ENCODE measurements at regions not wholly inside any gene's neighbourhood (a gene's known extent, or its start where the extent isn't known, plus 50 kb on each side); places are given as distances from the start of the nearest gene placed in this dataset.

DNA sequence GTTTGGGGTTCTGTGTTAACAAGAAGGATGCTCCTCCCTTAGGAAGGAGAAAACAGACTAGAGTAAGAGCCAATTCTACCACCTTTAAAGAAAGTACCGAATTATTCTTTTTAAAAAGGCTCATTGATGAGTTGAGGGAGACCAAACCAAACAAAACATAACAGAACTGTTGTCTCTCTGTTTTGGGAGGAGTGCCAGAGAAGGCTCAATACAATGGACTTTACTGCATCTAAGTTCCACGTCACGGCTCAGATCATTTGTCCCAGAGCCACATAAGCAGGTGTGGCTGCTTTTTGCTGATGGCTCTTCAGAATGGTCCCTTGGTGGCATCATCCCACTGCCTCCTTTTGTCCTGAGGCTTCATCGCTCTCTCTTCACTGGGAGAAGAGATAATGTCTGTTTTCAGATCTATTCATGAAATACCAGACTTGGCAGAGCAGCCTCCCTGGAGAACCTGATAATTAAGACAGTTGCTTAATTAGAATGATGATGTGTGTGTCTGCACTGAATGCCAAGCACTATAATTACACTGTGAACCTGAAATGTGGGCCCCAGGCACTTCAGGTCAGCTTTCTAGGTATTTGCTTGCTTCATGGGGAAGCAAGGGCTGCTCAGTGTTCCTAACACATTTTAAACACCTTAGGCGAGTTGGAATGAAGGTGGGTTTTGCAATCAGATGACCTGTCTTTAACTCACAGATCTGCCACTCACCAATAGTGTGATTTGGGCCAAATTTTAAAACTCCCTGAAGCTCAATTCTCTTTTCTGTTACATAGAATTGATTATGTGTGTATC, 335.2 kb upstream of the MCTP2 start:
- no peak for FAIRE-seq
- peak in 1 of 2 donors; percentile 12 for DNase-seq (ENCODE audit: low spot score in 2 of 2)

DNA sequence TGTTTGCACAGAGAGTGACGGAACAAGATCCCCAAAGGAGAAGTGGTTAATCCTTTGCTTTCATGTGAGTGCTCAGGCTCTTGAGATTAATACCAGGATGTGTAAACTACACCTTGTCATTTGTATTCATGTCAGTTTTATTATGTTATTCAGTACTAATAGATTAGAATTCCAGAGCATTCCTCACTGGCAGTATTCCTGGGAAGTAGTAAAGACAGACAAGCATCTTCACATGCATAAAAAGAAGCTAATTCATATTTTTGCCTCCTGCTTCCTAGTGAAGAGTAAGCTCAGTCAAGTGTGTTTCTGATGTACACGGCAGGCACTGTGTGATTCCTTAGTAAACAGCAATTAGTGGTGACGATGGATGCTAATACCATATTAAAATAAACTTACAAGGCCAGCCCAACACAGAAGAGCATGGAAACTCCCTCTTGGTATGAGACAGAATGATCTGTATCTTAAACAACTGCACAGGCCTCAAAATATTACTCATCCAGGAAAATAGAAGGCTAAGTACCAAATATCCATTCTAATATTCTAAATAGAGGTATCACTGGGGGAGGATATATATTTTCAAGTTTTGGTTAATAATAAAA, 336.8 kb upstream of the MCTP2 start:
- FAIRE-seq = no peak
- no peak for DNase-seq (ENCODE audit: low spot score in 2 of 2)

DNA sequence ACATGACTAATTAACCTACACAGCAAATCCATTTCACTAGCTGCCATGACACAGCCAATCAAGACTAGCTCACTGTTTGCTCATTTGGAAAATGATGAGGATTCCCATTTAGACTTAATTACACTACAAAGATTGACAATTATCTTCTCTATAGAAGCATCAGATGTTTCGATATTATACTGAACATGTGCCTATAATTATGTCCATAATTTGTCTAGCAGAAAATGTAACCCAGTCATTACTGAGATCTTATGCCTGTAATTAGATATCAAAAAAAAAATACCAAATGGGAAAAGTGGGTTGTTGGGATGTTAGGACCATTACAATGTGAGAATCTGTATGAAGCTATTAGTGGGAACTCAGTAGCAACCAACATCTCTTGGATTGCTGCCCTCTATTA, 344.2 kb upstream of the MCTP2 start:
- DNase-seq (ENCODE audit: low spot score in 2 of 2) (no peak), FAIRE-seq (no peak)

DNA sequence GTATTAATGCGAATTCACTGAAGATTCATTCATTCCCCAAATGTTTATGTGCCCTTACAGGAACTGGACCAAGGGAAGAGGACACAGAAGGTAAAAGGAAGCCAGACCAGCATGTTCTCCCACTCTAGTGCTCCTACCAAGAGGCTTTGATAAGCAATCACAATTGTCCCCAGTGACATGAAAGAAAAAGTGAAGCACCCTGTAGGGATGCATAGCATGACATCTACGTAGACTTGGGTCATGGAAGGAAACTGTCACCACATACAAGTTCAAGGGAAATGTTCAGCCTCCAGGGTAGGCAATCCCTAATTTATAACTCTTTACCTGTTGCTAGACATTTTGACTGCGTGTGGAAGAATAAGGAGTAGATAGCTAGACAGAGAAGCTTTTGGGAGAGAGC, 348.6 kb upstream of the MCTP2 start:
- no peak for DNase-seq (ENCODE audit: low spot score in 2 of 2)
- no peak for FAIRE-seq

DNA sequence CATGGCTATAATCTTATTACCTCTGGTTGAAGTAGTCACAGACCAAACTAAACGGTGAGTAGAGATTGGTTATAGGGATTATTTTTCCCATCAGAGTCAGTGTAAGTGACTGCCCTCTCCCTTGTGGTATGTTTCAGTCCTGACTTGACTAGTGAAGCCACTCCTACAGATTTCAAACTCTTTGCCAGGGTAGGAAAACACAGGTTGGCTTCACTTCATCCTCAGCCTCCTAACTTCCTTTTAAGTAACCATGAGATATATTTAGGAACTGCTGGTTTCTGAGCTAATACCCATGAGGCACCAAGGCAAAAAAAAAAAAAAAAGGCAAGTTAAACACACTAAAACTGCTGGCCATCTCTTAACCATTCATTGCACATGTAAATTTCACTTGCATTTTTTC, 349.2 kb upstream of the MCTP2 start:
- DNase-seq (ENCODE audit: low spot score in 2 of 2) = no peak
- FAIRE-seq = no peak

DNA sequence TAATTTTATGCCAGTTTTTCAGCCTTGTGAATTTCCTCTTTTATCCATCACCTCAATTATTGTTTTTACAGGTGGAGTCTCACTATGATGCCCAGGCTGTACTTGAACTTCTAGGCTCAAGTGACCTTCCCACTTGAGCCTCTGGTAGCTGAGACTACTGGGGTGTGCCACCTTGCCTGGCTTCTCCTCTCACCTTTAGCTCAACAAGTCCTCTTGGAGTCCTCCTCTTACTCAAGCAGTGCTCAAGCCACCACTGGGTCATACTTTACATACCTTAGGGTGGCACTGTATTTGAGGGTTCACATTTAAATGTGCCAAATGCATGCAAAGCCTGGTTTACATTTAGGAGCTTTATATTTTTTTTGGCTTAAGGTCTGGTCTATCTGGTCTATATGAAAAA, 350.1 kb upstream of the MCTP2 start:
- no peak for FAIRE-seq
- DNase-seq (ENCODE audit: low spot score in 2 of 2) = no peak

DNA sequence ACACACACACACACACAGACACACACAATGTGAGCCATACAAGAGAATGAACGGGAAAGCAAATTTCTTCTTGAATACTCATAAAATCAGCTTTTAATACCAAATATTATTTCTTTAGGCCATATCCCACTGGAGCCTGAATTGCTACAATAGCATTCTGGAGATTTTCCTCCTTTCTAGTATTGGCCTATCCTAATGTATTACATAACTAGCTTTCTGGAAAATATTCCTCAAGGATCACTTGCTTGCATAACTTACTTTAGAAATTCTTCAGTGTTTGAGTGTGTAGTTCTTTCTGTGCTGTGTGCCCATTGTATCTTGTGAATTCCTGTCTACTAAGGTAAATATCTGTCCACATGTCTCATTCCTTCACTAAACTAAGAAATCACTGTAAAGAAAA, 351.0 kb upstream of the MCTP2 start:
- FAIRE-seq (no peak), DNase-seq (ENCODE audit: low spot score in 2 of 2) (no peak)

DNA sequence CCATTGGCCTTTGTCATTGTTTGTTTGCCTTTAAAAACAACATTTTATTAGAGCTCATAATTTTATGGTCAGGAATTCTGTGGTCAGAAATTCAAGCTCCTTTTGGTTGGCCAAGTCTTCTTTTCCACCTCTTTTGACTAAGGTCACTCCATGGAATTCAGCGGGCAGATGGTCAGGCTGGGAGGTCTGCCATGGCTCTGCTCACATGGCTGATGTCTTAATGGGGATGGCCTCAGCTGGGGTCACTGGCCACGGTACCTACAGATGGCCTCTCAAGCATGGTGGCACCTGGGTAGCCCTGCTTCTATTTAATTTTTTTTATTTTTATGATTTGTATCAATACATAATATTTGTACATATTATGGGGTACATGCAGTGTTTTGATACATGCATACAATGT, 360.8 kb upstream of the MCTP2 start:
- FAIRE-seq (no peak), DNase-seq (ENCODE audit: low spot score in 2 of 2) (no peak)

DNA sequence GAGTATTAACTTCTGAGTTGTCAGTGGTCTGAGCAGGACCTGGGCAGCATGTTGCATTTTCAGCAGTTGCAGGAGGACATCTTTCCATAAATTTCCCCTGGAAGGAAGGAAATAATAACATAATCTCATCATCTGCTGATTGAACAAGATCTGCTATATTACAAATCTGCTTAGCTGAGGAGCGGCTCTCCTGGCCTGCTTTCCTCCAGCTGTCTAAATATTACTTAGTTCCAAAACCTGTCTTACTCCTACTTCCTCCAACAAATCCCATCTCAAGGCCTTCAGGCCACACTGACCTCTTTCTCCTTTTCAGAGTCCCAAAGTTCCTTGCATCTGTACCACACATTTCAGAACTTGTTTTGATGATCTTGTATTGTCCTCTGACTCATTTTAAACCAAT, 364.4 kb upstream of the MCTP2 start:
- FAIRE-seq (no peak), DNase-seq (ENCODE audit: low spot score in 2 of 2) (no peak)

DNA sequence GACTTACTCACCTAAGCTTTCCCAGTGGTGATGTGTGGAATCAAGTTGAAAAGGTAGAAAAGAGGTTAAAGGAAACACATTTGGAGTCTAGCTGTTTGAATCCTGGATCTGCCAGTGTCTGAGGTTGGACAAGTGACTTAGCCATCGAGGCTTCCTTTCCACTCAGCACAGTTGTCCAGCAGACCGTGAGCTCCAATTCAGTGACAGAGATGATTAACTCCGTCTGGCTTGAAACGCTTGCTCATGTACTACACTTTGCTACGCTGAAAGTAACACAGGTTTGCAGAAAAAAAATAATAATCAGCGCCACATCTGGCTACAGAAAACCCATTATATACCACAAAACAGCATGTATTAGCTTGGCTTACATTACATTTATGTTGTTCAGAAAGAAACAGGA, 364.9 kb upstream of the MCTP2 start:
- FAIRE-seq (no peak), DNase-seq (ENCODE audit: low spot score in 2 of 2) (no peak)

DNA sequence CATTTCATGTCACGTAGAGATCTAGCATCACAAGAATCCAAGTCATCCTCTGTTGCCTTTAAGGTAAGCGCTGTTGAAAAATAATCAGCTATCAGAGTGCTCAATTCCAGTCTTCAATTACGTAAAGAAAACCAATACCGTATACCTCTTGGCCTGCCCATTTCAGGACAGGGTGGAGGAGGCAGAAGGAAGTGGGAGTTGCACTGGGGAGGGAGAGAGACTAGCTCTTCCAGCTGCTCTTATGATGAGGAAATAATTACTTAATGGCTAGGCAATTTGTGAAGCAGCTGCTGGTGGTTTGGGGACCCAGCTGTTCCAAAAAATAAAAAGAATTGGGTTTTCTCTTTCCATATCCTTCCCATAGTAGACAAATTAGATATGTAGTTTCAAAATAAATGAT, 365.8 kb upstream of the MCTP2 start:
- FAIRE-seq = no peak
- DNase-seq (ENCODE audit: low spot score in 2 of 2) = no peak

DNA sequence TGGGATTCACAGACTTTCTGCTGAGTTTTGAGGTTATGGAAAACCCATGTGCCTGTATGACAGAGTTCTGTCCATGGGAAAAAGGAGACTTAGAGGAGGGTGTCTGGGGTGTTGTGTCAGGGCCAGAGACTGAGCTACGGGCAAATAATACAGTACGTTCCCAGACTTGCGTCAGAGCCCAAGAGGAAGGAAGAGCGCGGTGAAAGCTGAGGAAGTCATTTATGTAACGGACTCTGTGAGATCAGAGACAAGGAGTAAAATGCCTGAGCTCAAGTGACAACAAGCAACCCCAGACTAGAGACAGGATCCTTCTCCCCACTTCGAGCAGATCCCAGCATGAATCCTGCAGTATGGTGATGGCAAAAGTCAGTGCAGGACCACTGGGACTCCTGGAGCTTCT, 368.6 kb upstream of the MCTP2 start:
- no peak for DNase-seq (ENCODE audit: low spot score in 2 of 2)
- FAIRE-seq = no peak

DNA sequence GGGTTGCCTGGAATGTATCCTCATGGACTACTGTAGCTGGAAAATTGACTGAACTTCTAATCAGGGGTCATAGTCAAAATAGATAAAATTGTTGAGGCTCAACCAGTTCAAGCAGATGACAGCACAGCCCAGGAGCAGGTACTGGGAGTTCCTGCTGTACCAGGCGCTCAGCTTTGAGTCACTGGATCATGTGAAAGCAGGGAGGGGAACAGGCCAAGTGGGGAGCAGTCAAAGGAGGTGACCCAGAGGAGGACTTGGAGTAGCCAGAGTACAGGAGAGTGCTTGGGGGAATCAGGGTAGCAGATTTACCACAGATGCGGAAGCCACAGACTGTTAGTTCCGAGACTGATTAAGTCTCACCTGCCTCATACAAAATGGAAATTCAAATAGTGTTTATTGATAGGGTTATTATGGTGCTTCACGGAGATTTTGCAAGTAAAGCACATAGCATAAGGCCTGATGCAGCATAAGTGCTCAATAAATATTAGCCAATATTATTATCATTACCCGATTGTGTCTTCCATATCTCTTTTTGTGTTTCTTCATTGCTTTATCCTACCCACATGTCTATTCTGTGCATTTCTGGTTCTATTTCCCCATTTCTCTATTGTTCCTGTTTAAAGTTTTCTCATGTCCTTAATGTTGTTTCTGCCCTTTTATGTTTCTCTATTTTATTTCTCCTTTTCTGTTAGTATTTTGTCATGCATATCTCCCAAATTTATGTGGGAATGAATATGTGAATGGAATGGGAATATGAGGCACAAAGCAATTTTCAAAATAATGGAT, 369.2 kb upstream of the MCTP2 start:
- FAIRE-seq (no peak), DNase-seq (ENCODE audit: low spot score in 2 of 2) (no peak)

DNA sequence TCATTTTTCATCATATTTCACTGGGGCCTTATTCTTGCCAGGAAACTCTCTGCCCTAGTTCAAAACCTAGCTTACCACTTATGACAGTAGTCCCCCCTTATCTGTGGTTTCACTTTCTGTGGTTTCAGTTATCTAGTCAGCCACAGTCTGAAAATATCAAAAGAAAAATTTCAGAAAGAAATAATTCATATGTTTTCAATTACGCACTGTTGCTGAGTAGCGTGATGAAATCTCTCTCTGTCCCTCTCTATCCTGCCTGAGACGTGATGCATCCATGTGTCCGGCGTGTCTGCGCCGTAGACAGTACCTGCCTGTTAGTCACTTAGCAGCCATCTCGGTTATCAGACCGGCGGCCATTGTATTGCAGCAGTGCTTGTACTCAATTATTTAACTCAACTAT, 369.9 kb upstream of the MCTP2 start:
- no peak for DNase-seq (ENCODE audit: low spot score in 2 of 2)
- FAIRE-seq = no peak

DNA sequence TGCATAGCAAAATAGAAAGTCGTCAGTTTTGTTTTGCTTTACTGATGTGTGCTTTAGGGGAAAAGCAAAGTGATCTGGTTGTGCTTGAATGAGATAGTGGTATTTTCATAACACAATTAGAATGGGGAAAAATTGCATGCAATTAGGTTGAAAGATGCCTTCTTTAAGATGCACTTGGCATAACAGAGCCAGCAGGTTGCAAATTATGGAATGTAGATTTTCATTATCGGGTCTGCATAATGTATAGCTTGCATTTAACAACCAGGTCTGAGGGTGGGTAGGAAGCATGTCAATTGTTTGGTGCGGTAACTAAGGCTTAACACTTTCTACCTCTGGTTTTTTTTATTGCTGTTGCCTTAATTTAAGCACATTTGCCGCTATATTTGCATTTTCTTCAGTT, 370.7 kb upstream of the MCTP2 start:
- DNase-seq (ENCODE audit: low spot score in 2 of 2) (no peak), FAIRE-seq (no peak)

DNA sequence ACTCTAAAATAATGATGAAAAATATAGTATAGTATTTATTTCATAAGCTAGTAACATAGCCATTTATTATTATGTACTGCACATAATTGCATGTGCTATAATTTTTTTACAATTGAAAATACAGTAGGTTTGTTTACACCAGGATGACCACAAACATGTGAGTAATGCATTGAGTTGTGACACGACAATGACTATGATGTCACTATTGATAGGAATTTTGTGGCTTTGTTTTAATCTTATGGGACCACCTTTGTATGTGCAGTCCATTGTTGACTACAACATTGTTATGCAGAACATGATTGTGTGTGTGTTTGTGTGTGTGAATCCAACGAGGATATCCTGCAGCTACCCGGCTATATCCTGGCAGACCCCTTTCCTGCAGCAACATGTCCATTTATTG, 372.2 kb upstream of the MCTP2 start:
- DNase-seq (ENCODE audit: low spot score in 2 of 2) = no peak
- FAIRE-seq = no peak

DNA sequence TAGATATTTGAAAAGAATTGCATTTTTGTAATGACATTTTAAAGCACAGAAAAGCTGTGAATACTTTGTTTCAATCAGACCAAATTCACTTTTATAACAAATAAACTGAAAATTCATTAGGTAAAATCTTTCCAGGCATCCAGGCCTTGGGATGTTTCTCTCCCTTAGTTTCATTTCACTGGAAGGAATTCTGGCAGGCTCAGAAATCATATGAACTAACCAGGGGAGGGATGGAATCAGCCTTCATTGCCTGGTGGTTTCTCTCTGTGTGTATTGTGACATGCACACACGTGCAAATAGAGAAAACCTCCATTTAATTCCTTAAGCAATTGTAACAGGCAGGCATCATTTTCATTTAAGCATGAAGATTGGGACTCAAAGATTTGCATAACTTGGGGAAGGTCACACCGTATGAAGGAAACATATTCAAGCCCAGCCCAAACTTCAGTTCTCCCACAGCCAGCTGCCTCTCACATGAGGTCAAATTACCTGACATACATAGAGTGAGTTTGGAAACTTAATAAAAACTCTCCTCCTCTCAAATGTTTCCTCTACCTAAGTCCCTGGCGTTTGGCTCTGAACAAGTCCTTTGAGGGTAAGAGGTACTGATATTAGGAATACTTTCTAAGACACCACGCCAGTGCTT, 376.1 kb upstream of the MCTP2 start:
- no peak for FAIRE-seq

DNA sequence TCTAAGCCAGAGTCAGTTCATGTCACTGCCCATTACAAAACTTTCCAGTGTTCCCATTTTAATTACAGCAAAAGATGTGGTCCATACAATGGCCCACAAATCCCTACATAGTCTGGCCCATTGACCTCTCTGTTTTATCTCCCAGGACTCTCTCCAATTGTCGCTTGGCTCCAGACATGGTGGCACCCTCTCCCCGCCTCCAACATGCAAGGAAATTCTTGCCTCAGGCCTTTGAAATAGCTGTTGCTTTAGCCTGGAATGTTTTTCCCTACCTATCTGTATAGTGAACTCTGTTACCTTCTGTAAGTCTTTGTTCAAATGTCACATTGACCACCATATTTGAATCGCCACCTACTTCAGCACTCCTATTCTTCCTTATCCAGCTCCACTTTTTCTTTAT, 377.3 kb upstream of the MCTP2 start:
- DNase-seq (ENCODE audit: low spot score in 2 of 2) (no peak), FAIRE-seq (no peak)

More for the DNA sequence above, 376.1 kb upstream of the MCTP2 start:
- DNase-seq (ENCODE audit: low spot score in 2 of 2) = no peak

DNA sequence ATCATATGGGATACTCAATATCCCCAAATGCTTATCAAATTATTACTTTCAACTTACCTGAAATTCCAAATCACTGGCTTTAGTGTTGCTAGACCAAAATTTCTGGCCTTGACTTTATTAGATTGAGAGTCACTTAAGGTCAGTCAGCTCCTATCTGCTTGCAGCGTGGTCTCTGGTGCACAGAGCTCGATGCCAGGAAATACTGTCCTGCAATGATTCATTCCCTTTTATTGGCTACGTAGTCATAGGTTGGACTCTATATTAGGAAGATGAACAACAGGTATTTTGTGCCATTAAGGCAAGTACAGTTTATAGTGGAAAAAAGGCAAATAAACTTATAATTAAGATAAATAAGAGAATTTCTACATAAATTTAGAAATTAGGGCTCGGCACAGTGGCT, 378.6 kb upstream of the MCTP2 start:
- FAIRE-seq (no peak), DNase-seq (ENCODE audit: low spot score in 2 of 2) (no peak)

DNA sequence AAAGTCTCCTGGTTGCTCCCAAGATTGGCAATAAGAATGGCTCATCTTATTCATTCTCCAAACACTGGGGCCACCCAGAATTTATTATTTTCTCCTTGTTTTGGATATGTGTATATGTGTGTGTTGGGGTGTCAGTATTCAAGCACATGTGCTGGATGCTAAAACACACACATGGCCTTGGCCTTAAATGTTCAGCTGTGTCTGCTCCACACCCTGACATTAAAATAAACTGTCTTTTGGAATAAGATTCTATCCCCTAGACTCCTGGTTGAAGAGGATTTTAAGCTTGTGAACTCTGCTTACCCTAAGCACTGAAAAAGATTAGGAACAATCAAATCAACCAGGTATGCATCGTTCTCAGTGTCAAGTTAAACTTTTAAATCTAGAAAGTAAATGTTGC, 382.9 kb upstream of the MCTP2 start:
- no peak for DNase-seq (ENCODE audit: low spot score in 2 of 2)
- FAIRE-seq = no peak

DNA sequence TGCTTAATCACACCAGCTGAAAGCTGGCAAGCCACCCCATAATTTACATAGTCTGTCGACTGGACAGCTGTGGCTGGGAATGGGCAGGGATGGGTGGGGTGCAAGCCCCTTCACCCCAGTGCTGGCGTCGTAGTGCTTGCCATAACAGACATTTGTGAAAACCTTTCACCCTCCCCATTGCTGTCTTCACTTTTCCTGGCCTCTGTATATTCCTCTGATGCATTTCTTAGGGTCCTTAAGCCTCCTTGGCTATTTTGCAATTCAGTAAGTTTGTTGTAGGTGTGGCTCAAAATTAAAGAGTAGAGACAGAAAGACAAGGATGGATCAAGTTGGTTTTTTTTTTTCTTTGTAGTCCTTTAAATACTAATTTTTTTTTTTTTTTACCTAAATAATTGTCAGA, 383.3 kb upstream of the MCTP2 start:
- no peak for FAIRE-seq
- no peak for DNase-seq (ENCODE audit: low spot score in 2 of 2)
